IPS DF 6.9 (cell line): ENCODE measurements at regions not wholly inside any gene's neighbourhood (a gene's known extent, or its start where the extent isn't known, plus 50 kb on each side); places are given as distances from the start of the nearest gene placed in this dataset.

Experiments
- DNase-seq: peaks from one replicate; pipeline ENCODE4 v3.0.0-alpha.2; 2013; ENCODE audit warnings: low read depth, low spot score
- H3K27ac ChIP-seq: one replicate; pipeline ENCODE4 v1.5.1; 2013; ENCODE audit warnings: low read length, control low read depth
- H3K27me3 ChIP-seq: 2 replicates; pipeline ENCODE4 v1.6.1; 2013; ENCODE audit warnings: mild to moderate bottlenecking, low read length; ENCODE audit not compliant: control insufficient read depth, insufficient read depth
- H3K36me3 ChIP-seq: 2 replicates; pipeline ENCODE4 v1.6.1; 2013; ENCODE audit warnings: low read length; ENCODE audit not compliant: control insufficient read depth, insufficient read depth
- H3K4me1 ChIP-seq: 2 replicates; pipeline ENCODE4 v1.6.1; 2013; ENCODE audit warnings: low read length; ENCODE audit not compliant: control insufficient read depth, insufficient read depth
- H3K4me3 ChIP-seq: 2 replicates; pipeline ENCODE4 v1.5.1; 2013; ENCODE audit warnings: mild to moderate bottlenecking, low read length
- H3K9me3 ChIP-seq: 2 replicates; pipeline ENCODE4 v1.6.1; 2013; ENCODE audit warnings: low read length, inconsistent platforms; ENCODE audit not compliant: control insufficient read depth, insufficient read depth
- WGBS: extraction: QIAGEN DNeasy Blood & Tissue Kit; methylation state at CpG from one replicate; pipeline ENCODE4 v1.1.7; 2013; ENCODE audit warnings: mixed read lengths, missing lambda C conversion rate; ENCODE audit not compliant: insufficient read length, insufficient coverage; 5-methylcytosine and 5-hydroxymethylcytosine counted together

- Histone ChIP-seq H3K4me3 (no peak overlapping the region), H3K27me3 (no peaks in the 10 kb centered on the region), H3K36me3 (no peaks in the 10 kb centered on the region), H3K4me1 (no peaks in the 10 kb centered on the region), H3K27ac (no peak overlapping the region), H3K9me3 (no peaks in the 10 kb centered on the region)
- 100% methylated on average over 2 of the region's 5 CpGs for WGBS
- no peak for DNase-seq
These were observed 933.3 kb upstream of the CTNND2 start for GRCh38 chr5:12837592-12837991.

- no peaks in the 10 kb centered on the region for H3K4me1 ChIP-seq
- no CpG with 5 or more reads among the region's 2 CpGs for WGBS
- no peak for DNase-seq
These were observed 920.9 kb upstream of the CTNND2 start for GRCh38 chr5:12825163-12825562.

GRCh38 chr5:12805165-12805698 is 901.0 kb upstream of the CTNND2 start:
- WGBS: no CpG with 5 or more reads among the region's 19 CpGs
- H3K27me3 ChIP-seq: no peaks in the 10 kb centered on the region
- no peaks in the 10 kb centered on the region for H3K36me3 ChIP-seq
- H3K4me3 ChIP-seq: no peak overlapping the region
- DNase-seq: no peak
- H3K9me3 ChIP-seq: no peaks in the 10 kb centered on the region
- no peaks in the 10 kb centered on the region for H3K4me1 ChIP-seq
- no peak overlapping the region for H3K27ac ChIP-seq

More at GRCh38 chr5:12825163-12825562, 920.9 kb upstream of the CTNND2 start:
- no peak overlapping the region for H3K4me3 ChIP-seq
- no peaks in the 10 kb centered on the region for H3K36me3 ChIP-seq
- H3K9me3 ChIP-seq: no peaks in the 10 kb centered on the region
- no peak overlapping the region for H3K27ac ChIP-seq
- no peaks in the 10 kb centered on the region for H3K27me3 ChIP-seq

- no CpG with 5 or more reads among the region's 5 CpGs for WGBS
- Histone ChIP-seq H3K36me3 (no peaks in the 10 kb centered on the region), H3K27me3 (no peaks in the 10 kb centered on the region), H3K4me3 (no peak overlapping the region), H3K27ac (no peak overlapping the region), H3K4me1 (no peaks in the 10 kb centered on the region), H3K9me3 (no peaks in the 10 kb centered on the region)
- no peak for DNase-seq
These were observed 894.9 kb upstream of the CTNND2 start for GRCh38 chr5:12799165-12799564.

- no peak overlapping the region for H3K27ac ChIP-seq
- no peaks in the 10 kb centered on the region for H3K4me1 ChIP-seq
- no peaks in the 10 kb centered on the region for H3K9me3 ChIP-seq
- H3K27me3 ChIP-seq: no peaks in the 10 kb centered on the region
- DNase-seq: no peak
- H3K4me3 ChIP-seq: no peak overlapping the region
- no CpG with 5 or more reads among the region's 19 CpGs for WGBS
- H3K36me3 ChIP-seq: no peaks in the 10 kb centered on the region
These were observed 891.1 kb upstream of the CTNND2 start for GRCh38 chr5:12795333-12795663.

- H3K9me3 ChIP-seq: no peaks in the 10 kb centered on the region
- no peaks in the 10 kb centered on the region for H3K27me3 ChIP-seq
- no peak overlapping the region for H3K27ac ChIP-seq
- no peak overlapping the region for H3K4me3 ChIP-seq
- no CpG with 5 or more reads among the region's 53 CpGs for WGBS
- no peaks in the 10 kb centered on the region for H3K4me1 ChIP-seq
- no peaks in the 10 kb centered on the region for H3K36me3 ChIP-seq
- DNase-seq: no peak
These were observed 890.5 kb upstream of the CTNND2 start for GRCh38 chr5:12794476-12795332.

- no peaks in the 10 kb centered on the region for H3K4me1 ChIP-seq
- H3K27me3 ChIP-seq: no peaks in the 10 kb centered on the region
- no peak overlapping the region for H3K27ac ChIP-seq
- no CpG with 5 or more reads among the region's 1 CpG for WGBS
- no peaks in the 10 kb centered on the region for H3K36me3 ChIP-seq
- no peaks in the 10 kb centered on the region for H3K9me3 ChIP-seq
- no peak for DNase-seq
- no peak overlapping the region for H3K4me3 ChIP-seq
These were observed 889.1 kb upstream of the CTNND2 start for GRCh38 chr5:12793373-12793772.

- Histone ChIP-seq H3K4me3 (no peak overlapping the region), H3K27ac (no peak overlapping the region), H3K27me3 (no peaks in the 10 kb centered on the region), H3K36me3 (no peaks in the 10 kb centered on the region), H3K9me3 (no peaks in the 10 kb centered on the region), H3K4me1 (no peaks in the 10 kb centered on the region)
- no peak for DNase-seq
- no CpG with 5 or more reads among the region's 5 CpGs for WGBS
These were observed 876.3 kb upstream of the CTNND2 start for GRCh38 chr5:12780536-12780935.

- no peak overlapping the region for H3K4me3 ChIP-seq
- no peak for DNase-seq
- H3K27me3 ChIP-seq: no peaks in the 10 kb centered on the region
- H3K27ac ChIP-seq: no peak overlapping the region
- no peaks in the 10 kb centered on the region for H3K9me3 ChIP-seq
- no peaks in the 10 kb centered on the region for H3K36me3 ChIP-seq
- WGBS: no CpG with 5 or more reads among the region's 3 CpGs
- H3K4me1 ChIP-seq: no peaks in the 10 kb centered on the region
These were observed 873.1 kb upstream of the CTNND2 start for GRCh38 chr5:12777342-12777741.

GRCh38 chr5:12772276-12772675 is 868.0 kb upstream of the CTNND2 start:
- no CpG with 5 or more reads among the region's 4 CpGs for WGBS

GRCh38 chr5:12759377-12759776 is 855.1 kb upstream of the CTNND2 start:
- Histone ChIP-seq H3K9me3 (no peaks in the 10 kb centered on the region), H3K27ac (no peak overlapping the region), H3K4me1 (no peaks in the 10 kb centered on the region), H3K27me3 (no peaks in the 10 kb centered on the region), H3K36me3 (no peaks in the 10 kb centered on the region), H3K4me3 (no peak overlapping the region)
- DNase-seq: no peak
- WGBS: no CpG with 5 or more reads among the region's 2 CpGs

More at GRCh38 chr5:12772276-12772675, 868.0 kb upstream of the CTNND2 start:
- no peaks in the 10 kb centered on the region for H3K36me3 ChIP-seq
- H3K27me3 ChIP-seq: no peaks in the 10 kb centered on the region
- H3K4me1 ChIP-seq: no peaks in the 10 kb centered on the region
- H3K9me3 ChIP-seq: no peaks in the 10 kb centered on the region
- no peak for DNase-seq
- H3K4me3 ChIP-seq: no peak overlapping the region
- no peak overlapping the region for H3K27ac ChIP-seq
